ENCODE measurements at regions not wholly inside any gene's neighbourhood (a gene's known extent, or its start where the extent isn't known, plus 50 kb on each side); places are given as distances from the start of the nearest gene placed in this dataset.

DNA sequence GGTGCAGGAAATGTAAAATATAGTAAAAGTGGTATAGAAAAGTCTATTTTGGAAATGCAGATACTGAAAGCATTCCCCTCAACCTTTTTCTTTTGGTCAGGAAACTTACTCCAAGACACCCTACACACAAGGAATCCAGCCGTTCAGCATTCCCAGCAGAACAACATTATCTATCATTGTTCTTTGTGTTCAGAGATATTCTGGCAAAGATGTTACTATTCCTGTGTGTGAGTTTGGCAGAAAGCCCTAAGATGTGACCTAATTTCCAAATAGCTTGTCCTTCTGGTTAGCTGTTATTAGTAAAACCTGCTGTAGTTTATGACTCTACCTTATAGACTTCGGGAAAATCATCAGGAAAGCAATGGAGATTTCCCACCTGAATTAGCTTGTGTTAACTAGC is 78.1 kb upstream of the PELI1 start:
- no peak for FAIRE-seq

DNA sequence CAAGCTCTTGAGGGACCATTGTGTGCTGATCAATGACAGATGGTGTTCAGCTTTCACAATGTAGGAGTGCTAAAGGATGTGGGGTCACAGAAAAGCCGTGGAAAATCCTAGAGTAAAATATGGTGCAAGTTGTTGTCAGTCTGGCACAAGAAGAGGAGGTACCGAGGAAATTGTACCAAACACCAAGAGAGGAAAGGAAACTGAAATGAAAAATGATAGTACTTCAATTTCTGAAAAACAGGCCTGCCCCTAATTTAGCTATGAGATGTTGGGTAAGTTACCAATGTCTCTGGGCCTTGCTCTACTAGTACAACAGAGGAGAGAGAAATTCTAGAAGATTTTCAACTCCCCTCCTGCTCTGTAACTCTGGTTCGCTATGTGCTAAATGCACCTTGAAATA is 78.8 kb upstream of the PELI1 start:
- FAIRE-seq = no peak

DNA sequence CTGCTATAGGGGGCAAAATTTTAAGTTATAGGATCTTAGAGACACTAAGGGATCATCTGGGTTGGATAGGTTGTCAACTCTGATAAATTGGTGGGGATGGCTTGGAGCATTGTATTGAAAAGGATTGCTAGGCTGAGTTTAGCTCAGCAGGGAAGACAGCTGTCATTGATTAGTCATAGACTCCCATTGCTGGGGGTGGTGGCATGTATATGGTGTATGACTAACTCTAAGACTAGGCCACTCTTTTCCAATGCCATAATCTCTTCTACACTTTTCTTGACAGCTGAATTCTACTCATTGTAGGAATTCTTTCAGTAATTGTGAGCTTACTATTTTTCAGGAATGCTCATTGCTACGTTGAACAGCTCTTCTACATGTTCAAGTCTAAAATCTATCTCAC is 81.3 kb upstream of the PELI1 start:
- no peak for FAIRE-seq

DNA sequence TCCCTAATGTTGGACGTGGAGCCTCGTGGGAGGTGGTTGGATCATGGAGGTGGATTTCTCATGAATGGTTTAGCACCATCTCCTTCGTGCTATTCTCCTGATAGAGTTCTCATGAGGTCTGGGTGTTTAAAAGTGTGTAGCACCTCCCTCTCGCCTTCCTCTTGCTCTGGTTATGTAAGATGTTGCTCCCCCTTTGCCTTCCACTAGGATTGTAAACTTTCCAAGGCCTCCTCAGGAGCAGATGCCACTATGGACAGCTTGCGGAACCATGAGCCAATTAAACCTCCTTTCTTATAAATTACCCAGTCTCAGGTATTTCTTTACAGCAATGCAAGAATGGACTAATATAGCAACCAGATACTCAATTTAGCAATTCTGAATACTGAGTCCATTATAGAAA is 82.4 kb upstream of the PELI1 start:
- no peak for FAIRE-seq

DNA sequence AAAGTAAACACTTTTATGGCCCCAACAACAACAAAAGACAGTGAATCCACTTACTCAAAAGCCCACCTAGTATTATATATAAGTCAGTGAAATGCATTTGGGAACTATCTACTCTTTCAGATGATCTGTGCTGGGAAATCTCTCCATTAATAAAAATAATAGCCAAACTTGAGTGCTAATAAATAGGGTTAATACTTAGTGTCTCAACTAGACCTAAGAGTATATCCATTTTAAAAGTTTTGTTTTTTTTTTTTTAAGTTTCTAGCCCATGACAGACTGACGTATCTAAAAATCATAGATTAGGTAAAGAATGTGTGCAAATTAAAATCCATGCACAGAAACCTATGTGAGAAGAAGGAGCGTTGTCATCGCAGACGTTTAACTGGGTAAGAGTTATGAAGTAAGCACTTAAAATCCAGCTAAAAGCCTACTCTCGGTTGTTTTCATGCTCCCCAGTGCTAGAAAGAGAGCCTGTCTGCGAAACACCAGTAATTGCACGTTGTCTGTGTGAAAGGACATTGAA is 83.4 kb upstream of the PELI1 start:
- FAIRE-seq = no peak

DNA sequence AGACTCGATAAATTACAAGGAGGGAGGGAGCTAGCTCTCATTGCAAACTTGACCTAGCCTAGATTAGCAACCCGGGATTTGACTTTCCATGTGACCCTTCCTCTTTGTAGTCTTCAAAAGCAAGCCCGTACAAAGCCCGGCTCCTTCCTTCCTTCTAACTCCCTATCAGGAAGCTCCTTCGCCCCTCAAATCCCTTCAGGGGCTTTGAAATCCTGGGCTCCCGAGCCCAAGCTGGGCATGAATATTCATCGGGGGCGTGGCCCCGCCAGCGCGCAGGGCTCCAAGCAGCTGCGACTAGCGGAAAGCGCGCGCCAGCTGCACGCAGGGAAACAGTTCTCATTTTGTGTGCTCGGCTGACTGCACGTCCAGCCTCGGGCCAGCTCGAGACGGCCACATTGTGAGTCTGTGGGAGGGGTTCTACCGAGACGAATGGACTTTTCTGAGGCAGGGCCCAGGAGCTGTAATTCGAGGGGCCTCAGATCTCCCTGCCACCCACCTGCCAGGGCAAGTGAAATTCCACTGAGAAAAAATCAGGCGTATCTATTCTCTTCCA is 84.0 kb upstream of the PELI1 start:
- no peak for FAIRE-seq

DNA sequence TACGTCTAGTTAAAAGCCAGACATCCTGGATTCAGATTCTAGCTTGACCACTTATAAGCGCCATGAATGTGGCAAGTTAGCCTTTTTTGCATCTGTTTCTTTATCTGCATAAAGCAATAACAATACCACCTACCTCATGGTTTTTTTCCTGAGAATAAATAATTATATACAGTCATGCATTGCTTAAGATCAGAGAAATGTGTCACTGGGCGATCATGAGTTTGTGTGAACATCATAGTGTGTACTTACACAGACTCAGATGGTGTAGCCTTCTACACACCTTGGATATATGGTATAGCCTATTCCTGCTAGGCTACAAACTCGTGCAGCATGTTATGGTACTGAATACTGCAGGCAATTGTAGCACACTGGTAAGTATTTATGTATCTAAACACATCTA is 84.7 kb upstream of the PELI1 start:
- FAIRE-seq = no peak

DNA sequence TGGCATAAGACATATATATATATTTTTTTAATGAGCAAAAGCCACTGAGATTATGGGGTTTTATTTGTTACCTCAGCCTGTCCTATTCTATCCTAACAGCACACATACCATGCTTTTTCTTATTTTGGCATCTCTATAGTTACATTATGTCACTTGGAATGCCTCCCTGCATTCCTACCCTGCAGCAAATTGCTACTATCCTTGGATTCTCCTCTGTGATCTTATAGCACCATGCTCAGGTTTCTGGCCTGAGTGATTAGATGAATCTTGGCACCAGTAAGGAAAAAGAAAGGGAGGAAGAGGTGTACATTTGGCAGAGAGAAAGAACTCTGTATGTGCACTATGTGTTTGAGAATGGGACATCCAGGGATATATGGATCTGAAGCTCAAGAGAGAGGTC is 86.3 kb upstream of the PELI1 start:
- FAIRE-seq = no peak

DNA sequence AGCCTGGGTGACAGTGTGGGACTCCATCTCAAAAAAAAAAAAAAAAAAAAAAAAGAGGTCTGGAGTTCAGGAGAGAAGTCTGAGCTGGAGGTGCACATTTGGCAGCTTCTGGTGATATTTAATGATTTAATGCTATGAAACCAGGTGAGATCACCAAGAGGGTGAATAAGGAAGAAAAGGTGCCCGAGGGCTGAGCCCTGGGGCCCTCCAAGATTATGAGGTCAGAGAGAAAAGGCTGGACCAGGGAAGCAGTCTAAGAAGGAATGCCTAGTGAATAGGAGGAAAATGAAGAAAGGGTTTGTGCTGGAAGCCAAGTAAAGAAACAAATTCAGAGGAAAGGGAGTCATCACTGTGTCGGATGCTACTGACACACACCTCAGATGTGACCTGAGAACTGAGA is 88.0 kb upstream of the PELI1 start:
- FAIRE-seq = no peak

DNA sequence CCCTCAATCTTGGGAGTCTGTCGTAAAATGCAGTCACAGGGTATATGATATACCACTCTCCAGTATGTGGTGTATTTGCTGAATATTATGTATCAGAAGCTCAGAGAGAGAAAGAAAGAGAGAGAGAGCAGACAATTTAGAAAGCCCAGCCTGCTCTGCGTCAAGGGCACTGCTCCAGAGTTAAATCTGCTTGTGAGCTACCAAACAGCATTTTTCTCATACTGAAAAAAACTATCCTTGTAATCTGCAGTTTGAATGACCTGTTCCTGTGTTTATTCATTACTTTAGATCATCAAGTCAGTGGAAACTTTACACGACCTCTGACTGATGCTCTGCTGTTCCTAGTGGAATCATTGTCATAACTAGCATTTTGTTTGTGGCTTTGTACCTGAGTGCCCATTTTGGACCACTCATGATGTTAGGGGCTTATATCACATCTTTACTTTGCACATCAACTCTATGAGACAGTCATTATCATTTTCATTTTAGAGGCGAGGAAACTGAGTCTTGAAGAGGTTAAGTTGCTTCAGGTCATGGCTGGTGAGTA is 89.2 kb upstream of the PELI1 start:
- no peak for FAIRE-seq

DNA sequence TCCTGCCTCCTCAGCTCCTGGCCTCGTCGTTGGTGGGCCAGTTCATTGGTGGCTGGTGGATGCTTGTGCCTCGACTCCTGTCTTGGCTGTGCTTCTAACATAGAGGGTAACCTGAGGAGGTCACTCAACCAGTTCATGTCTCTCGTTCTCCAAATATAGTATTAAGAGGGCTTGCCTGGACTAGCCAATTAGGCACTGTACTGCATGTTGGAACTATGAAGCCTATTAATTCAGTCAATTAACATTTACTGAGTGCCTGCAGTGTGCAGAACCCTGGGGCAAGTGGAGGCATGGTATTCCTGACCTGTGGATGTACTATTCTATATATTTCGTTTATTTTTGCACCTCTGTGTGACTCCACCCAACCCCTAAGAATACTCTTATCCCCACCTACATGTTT is 89.9 kb upstream of the PELI1 start:
- FAIRE-seq = no peak

DNA sequence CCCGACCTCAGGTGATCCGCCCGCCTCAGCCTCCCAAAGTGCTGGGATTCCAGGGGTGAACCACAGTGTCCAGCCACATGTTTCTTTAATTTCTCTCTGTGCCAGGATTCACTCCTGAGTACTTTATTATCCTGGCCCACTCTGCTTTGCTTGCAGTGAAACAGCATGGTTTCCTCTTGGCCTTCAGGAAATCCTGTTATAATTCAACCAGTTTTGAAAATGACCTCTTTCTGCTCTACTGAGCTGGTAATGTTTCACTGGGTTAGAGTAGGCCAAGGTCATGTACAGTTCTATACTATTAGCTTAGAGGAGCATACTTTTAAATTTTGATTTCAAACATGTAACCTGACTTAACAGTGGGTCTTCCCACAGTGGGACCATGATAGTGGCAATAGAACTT is 90.6 kb upstream of the PELI1 start:
- FAIRE-seq = no peak

DNA sequence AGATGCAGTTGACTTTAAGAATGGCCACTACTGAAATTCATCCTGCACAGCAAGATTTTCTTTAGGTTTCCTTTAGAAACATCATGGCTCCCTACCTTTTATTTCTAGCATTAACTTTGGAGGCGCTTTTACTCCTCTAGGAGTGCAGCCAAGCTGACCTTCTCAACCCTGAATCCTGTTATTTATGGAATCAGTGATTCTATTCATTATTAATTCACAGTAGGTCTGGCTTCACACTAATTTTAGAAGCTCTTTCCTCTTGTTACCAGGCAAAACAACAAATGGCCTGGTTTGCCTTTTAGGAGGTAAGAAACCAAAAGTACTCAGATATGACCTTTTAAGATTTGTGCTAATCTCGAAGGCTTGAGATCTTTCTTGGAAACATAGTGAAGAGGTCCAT is 93.0 kb upstream of the PELI1 start:
- no peak for FAIRE-seq

DNA sequence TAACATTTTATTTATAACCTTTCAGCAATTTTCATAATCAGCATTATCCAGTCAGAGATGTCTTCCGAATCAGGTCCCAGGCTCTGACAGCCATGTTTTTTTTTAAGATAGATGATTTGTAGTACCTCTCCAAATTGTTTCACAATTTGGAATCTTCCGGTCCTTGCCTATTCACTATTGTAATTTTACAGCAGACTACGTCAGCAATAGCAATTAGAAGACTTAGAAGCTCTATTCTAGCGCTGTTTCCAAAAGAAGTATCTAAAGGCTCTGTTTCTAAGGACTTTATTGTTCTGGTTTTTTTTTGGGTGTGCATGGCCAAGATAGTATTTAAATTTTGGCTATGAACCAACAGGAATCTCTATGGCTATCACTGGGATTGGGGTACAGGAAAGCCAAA is 94.6 kb upstream of the PELI1 start:
- no peak for FAIRE-seq

DNA sequence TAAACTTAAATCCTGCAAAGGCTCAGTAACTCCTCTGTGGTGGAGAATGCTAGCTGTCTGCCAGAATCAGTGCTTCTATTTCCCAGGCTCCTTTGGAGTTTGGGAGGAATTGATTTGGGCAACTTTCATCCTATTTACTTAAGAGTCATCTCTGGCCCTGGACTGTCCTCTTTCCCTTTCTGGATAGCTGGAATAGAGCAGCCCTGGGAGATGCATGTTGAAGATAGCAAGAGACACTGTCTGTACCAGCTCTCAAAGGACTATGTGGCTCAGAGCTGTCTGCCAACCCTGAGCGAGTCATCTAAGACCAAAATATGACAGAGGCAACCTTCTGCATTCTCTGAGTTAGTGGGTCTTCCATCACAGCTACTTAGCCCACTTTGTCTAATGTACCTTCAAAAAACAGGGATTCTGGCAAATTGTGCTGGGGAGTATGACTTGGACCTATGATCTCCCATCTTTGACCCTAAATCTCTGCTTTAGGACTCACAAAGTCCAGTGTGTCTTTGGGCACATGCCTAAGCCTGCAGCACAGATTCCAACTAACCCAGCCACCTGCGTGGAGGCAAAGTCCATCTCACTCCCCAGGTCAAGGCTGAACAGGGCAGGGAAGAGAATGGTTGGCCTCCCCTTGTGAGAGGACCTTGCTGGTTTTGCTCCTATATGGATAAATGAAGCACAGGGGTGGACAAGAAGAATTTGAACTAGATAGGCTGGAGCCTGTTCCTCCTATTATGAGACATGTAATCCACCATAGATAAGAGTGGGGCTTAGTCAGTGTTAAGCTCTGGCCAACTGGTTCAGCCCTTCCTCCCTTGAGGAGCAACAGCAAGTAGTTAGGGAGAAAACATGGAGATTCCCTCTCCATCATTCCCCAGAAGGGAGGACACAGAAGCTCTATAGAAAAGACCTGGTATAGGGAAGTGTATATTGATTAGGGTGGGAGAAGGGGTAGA is 99.1 kb upstream of the PELI1 start:
- no peak for FAIRE-seq

DNA sequence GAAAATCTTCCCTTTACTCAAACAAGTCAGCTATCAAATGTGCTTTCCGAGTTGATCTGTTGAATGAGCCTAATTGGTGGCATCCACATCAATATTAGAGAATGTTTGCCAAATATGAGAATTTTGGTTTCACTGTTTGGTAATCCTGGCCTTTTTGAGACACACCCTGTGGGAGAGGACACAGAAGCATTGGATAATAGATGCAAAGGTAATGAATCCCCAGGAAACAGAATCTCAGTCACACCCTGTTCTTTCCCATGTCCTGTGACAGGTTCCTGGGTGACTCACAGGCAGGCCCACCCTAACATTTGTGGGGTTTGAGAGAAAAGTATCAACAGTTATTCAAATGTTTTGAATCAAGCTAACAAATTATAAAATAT is 99.8 kb upstream of the PELI1 start:
- no peak for FAIRE-seq

DNA sequence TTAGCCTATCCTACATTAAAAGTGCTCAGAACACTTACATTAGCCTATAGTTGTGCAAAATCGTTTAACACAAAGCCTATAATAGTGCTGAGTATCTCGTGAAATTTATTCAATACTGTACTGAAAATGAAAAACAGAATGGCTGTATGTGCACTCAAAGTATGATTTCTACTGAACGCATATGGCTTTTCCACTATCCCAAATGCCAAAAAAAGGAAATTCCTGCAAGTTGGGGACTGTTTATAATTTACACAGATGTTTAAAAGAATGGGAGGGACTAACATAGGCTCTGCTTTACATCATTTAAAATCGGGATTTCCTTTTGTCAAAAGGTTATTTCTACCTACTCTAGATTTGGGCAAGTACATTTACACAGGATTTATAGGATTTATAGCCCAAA is 101.4 kb upstream of the PELI1 start:
- no peak for FAIRE-seq

DNA sequence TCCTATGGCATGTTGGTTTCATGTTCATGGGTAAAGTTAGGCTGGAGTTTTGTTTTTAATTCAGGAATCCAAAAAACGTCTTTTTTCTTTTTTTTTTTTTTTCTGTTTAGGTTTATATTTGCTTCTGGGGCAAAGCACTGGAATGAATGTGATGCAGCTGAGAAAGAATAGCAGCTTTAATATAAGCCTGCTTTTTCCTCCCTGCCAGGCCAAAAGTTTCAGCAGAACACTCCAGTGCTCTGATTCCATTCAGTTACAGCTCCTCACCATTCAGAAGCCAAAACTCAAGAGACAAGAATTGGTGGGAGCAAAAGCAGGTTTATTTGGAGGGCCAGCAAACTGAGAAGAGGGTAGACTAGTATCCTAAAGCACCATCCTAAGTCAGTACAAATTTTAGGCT is 102.7 kb upstream of the PELI1 start:
- no peak for FAIRE-seq

DNA sequence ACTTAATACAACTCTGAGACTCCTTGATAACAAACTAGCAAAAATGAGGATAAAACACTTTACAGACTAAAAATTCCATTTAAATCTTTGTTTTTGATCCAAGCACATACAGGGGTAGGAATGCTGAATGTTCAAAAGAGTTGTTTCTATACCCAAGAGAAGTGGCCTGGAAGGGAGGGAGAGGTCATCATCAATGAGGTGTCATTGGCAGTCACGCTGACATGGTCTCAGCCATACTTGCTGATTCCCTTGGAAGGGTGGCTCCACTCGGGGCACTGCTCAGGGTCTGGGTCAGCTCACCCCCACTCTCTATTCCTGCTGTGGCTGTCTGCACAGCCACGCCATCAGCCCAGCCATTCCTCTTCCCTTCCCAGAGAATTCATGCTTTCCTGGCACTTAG is 105.2 kb upstream of the PELI1 start:
- FAIRE-seq = no peak

DNA sequence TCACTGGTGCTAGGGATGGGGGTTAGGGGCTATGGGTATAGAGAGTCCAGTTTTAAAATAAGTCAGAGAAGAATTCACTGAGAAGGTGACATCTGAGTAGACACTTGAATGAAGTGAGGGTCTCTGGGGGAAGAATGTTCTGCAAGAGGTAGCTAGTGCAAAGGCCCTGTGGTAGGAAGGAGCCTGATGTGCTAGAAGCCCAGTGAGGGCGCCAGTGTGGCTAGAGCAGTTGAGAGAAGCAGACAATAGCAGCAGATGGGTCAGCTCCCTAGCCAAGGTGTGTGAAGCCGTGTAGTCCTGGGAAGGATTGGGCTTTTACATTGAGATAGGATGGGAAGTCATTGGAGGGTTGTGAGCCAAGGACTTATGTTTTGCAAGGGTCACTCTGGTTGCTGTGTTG is 105.8 kb upstream of the PELI1 start:
- FAIRE-seq = no peak

DNA sequence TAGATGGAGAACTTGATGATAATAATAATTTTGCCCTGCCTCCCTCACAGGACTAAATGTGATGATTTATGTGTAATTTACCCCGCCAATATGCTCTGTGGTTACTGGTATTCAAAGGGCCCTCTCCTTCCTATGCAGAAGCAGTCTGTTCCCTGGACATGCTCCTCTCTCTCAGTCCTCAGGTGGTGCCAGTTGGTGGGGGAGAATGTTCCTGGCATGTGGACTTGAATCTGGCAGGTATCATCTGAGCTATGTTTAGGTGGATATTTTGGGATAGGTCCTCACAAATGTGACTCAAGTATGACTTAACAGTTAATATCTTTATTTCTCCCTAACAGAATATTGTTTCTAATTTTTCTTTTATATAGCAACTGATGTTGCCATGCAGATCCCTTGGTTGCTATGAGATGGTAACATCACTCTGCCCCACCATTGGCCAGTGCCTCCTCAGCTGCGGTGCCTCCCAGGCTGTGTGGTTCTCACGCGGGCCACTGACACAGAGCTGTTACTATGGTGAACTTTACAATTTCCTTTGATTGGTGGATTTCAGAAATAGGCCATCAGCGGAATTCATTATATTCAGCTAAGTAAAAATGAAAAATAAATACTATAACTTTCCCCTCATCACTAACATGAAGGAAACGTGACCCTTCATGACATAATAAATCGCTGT is 106.7 kb upstream of the PELI1 start:
- no peak for FAIRE-seq

DNA sequence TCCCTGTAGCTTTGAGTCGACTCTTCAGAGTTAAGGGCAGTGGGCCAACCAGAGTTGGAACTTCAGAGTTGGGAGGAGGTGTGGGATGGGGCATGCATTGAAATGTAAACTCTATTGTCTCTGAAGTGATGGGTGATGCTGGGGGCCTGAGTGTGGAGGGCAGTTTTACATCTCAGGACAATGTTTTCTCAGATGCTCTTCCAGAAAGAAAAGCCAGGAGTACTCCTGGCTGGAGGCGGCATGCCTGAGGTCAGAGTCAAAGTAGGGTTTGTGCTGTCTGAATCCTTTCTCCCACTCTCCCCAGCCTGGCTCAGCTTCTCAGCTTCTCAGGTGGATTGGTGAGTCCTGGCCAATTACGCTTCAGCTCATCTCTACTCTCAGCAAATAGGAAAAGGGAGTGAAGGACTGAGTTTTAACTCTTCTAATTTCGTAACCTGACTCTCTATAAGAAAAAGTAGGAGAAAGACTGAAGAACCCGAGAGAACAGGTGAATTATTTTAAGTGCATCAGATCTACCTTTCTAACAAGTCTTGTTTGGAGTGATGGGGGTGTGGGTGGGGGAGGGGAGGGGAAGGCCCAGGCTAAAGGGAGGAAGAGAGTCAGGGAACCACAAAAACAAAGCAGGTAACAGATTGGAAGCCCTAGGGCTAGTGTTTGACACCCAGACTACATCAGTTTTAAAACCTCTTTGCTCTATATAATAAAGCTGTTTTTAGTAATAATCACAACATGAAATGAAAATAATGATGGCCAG is 107.5 kb upstream of the PELI1 start:
- no peak for FAIRE-seq
